ENCODE measurements at regions not wholly inside any gene's neighbourhood (a gene's known extent, or its start where the extent isn't known, plus 50 kb on each side); places are given as distances from the start of the nearest gene placed in this dataset.

DNA sequence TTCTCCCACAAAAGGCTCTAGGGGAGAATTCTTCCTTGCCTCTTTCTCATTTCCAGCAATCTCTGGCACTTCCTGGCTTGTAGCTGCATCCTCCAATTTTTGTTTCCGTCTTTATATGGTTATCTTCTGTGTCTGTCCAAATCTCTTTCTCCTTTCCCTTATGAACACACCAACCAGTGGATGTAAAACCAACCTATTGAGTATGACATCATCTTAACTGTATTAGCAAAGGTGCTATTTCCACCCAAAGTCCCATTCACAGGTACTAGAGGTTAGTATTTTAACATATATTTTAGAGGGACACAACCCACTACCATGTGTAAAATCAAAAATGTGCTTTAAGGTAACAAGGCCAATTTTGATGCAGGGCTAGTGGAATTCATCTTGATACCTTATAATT is 129.0 kb downstream of the RAP2A start:
- no peak for DNase-seq (ENCODE audit: low spot score)

DNA sequence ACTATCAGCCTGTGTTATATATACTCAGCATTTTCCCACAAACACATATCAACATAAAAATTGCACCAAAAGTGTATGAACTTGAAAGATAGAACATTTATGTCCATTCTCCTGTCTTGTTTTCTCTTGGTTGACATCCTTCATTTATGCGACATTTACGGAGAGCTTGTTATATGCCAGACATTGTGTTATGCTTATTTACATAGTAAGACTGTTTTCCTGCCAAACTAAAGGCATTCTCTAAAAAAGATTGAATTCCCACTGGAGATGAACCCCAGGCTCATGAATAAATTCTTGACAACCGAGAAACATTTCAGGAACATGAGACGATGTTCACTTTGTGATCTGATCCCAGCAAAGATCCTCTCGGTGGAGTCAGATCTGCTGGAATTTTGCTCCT is 131.0 kb downstream of the RAP2A start:
- no peak for DNase-seq (ENCODE audit: low spot score)

DNA sequence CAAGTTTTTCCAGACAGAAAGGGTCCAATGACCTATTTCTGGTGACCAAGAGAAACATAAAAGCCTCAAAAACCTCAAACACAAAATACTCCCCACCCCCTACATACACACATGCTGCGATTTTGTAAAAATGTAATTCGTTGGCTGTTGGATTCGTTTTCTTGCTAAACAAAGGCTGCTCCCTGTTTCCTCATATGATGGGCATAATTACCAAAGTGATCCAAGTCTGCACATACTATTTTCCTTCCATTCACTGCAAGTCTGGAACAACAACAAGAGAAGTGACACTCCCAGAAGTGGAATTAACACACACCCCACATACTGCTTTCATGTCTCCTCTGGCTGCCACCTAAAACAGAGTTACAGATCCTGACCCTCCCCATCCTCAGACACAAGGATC is 131.9 kb downstream of the RAP2A start:
- DNase-seq (ENCODE audit: low spot score): no peak

DNA sequence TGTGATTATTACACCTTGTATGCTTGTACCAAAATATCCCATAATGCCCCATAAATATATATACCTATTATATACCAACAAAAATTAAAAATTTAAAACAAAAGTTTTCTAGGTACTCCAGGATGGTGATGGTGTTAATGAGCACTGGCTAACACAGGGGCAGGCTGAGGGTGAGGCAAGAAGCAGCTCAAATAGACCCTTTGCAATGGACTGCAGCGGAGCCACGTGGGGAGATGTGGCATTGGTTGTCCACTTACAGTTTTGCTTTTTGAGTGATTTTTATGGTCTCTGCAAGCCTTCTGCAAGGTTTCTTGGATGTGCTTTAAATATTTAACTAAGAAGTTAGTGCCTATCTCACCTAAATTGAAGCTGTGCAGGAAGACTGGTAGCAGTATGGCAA is 132.9 kb downstream of the RAP2A start:
- DNase-seq (ENCODE audit: low spot score): no peak

DNA sequence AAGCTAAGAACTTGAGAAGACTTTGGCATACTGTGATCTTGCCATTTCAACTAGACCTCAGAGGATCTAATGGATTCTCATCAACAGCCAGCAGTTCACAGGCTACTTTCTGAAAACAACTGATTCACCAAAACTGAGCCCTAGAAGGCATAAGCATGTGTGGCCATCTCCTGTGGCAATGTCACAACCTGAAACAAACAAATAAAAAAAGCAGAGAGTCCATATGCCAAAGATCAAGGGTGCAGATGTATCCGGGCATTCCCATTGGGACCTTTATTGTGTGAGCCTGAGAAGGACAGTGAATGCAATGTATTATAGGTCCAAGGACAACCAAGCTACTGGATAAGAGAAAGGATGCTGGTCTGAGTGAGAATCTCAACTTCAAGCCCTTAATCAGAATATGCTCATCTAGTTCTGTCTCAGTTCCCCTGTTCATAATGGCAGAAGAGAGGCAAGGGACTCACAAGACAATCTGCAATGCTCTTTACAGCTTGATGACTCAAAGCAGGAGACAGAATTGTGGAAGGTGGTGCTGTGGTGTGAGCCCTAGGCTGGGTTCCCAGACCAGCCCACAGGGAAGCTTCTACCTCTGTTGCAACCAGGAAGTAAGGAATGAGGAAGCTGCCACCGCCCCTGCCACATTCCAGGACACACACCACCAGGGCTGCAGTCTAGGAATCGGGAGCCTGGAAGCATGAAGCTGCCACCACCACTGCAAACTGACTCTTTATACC is 133.7 kb downstream of the RAP2A start:
- no peak for DNase-seq (ENCODE audit: low spot score)

DNA sequence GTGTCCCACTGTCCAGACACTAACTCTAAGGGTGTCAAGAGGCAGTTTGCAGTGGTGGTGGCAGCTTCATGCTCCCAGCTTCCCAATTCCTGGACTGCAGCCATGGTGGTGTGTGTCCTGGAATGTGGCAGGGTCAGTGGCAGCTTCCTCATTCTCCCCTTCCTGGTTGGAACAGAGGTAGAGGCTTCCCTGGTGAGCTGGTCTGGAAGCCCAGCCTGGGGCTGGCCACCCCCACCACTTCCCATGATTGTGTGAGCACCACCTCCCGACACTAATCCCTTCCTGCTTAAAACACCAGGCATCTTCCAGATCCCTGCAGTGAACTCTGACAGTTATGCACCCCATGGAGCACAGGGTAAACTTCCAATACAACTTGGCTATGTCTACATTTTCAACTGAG is 134.9 kb downstream of the RAP2A start:
- DNase-seq (ENCODE audit: low spot score): peak; percentile 26

DNA sequence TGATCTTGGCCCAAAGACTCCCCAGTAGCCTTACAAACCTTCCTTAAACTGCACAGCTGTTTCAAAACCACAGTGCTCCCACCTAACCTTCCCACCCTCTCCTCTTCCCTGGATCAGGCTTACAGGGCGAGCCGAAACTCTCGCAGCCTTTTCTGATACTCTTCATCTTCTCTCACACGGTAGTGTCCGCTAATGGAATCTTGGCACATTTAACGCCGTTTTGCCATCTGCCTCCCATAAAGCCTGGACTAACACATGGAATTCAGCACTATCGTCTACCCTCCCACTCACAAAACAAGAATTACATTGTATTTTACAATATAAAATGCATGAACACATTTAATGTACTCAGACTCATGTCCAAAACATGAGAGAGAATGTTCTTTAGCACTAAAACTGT is 135.9 kb downstream of the RAP2A start:
- DNase-seq (ENCODE audit: low spot score): no peak

DNA sequence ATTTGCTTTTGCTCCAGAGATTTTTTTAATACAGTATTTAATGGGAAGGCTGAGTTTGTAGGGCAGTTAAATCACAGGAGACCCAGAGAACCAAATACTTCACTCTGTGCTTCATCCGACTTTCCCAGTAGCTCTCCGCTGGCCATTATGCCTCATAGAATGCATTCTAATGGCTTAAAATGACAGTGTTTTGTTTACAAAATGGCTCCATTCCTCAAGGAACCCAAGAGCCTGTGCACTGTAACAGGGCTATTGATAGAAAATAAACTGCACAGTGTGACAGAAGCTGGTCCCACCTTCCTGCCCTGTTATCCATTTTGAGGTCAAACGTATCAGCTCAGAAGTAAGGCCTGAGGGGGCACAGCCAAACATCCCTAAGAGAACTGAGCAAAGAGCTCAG is 136.5 kb downstream of the RAP2A start:
- no peak for DNase-seq (ENCODE audit: low spot score)

DNA sequence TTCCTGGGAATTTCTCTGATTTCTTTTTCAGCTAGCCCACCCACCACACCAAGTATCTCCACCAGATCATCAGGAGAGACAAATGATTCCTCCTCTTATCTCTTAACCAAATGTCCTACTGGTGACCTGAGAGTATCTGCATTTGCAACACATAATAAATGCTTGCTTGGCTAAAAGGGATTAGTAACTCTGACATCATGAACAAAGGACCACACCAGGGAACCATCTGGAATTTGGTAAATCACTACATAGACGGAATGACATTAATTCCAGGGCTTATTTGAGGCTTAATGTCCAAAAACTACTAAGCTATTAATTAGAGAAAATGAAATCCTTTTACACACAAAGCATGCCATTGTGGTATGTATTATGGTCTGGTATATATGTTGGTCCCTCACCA is 139.0 kb downstream of the RAP2A start:
- DNase-seq (ENCODE audit: low spot score): peak; percentile 39

DNA sequence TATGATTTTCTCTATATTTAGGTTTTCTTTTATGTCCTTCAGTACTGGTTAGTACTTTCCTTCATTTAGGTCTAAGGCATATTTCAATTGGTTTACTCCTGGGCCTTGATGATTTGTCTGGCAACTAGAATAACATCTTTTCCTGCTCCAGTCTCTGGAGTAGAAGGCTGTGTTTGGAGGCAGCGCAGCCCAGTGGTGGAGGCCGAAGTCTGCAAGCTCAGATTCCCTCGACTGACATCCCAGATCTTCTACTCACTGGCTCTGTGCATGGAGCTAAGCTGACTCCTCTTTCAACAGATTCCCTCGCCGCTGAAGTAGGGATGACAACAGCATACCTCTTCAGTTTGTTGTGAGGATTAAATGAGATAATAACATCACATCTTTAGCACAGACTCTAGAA is 141.0 kb downstream of the RAP2A start:
- peak; percentile 60 for DNase-seq (ENCODE audit: low spot score)

DNA sequence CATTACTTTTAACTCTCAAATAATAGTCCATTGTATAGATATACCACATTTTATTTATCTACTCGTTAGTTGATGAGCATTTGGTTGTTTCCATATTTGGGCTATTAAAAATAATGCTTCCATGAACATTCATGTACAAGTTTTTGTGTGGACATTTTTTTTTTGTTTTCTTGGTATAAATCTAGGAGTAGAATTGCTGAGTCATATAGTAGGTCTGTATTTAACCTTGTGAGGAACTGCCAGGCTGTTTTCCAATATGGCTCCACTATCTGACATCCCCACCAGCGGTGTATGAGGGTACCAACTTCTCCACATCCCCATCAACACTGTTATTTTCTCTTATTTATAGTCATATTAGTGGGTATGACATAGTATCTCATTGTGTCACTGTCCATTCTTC is 143.1 kb downstream of the RAP2A start:
- no peak for DNase-seq (ENCODE audit: low spot score)

DNA sequence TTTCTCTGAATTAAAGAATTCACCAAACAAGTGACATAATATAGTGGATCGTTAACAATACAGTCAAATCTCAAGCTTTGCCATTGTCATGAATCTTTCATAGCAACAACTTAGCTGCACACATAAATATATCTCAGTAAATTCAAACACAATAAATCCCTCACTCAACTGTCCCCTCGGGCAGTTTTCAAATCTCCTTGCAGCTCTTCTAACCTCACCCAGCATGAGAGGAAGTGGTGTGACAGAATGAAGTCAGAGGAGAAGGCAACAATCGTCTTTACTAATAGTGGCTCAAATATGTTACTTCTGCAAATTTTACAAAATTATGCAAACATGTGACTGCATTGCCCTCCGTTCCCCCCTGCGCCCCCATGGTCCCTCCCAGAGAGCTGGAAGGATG is 148.2 kb downstream of the RAP2A start:
- no peak for DNase-seq (ENCODE audit: low spot score)

DNA sequence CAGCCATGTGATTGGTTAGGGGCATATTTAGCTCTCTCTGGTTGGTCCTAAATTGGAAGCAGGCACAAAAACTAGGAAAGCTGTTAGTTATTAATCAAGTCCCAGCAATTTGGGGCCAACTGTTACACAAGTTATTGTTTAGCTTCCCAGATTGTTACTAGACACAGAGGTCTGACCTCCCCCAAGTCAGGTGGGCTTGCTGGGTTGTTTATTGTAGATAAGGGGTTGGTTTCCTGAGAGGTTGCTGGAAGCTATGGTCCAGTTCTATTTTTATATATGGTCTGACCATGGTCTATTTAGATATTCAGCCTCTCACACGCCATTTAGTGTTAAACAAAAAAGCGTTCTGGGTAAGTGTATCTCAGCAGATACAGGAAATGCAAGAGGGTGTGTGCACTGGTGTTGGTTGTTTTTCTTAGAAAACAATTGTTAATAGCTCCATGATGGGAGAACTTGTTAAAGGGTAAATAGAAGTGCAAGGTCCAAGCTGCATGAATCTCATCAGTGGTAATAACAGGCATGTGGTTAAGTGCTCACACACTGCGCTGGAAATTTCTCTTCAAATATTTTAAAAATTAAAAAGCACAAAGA is 150.0 kb downstream of the RAP2A start:
- DNase-seq (ENCODE audit: low spot score): no peak

DNA sequence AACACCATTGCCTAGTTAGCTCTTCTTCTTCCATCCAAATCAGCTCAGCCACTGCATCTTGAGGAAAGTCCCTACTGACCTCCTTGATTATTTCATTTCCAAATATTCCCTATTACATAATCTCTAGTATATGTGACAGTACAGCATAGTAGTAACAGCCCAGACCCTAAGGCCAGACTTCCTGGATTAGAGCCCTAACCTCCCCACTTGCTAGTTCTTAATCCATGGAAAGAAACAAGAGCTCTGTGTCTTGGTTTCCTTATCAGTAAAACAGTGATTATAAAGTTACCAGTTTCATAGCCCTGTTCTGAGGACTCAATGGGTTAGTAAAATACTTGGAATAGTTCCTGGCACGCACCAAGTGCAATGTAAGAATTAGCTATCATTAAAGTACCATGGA is 153.0 kb downstream of the RAP2A start:
- no peak for DNase-seq (ENCODE audit: low spot score)

DNA sequence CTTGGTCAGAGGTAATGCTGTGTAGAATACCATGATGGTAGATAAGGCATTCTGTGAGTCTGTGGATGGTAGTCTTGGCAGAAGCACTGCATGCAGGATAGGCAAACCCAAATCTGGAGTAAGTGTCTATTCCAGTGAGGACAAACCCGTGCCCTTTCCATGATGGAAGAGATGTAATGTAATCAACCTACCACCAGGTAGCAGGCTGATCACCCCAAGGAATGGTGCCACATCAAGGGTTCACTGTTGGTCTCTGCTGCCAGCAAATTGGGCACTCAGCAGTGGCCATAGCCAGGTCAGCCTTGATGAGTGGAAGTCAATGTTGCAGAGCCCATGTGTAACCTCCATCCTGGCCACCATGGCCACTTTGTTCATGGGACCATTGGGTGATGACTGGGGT is 155.0 kb downstream of the RAP2A start:
- no peak for DNase-seq (ENCODE audit: low spot score)

DNA sequence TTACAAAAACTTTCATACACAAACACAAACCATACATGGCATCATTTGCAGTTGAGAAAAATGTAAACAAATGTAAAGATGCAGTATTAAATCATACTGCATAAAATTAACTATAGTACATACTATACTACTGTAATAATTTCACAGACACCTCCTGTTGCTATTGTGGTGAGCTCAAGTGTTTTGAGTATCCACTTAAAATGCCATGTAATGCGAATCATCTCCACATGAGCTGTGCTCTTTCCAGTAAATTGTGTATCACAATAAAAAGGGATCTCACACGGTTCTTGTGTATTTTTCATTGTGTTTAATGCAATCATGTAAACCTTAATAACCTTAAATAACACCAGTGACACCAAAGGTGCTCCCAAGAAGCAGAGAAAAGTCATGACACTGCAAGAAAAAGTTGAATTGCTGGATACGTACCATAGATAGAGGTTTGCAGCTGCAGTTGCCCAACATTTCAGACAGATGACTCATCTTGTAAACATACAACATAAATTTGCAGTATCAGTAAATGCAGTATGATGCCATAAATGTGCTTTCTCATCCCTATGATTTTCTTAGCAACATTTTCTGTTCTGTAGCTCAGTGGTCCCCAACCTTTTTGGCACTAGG is 166.6 kb downstream of the RAP2A start:
- no peak for DNase-seq (ENCODE audit: low spot score)

DNA sequence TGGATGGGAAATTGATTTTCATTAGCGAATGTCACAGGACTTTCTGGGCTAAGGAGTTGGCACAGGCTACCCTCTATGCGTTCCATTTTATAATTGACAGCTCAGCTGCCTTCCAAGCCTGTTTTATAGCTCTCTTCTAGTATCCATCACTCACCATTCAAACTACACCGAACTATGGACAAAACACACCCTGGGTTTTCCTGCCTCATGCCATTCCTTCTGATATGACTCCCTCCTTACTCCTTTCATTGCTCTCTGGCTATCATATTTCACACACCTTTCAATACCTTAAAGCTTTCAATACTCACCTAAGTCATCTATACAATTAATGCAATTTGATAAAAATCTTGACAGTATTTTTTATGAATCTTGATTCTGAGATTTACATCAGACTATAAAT is 181.3 kb downstream of the RAP2A start:
- no peak for DNase-seq (ENCODE audit: low spot score)

DNA sequence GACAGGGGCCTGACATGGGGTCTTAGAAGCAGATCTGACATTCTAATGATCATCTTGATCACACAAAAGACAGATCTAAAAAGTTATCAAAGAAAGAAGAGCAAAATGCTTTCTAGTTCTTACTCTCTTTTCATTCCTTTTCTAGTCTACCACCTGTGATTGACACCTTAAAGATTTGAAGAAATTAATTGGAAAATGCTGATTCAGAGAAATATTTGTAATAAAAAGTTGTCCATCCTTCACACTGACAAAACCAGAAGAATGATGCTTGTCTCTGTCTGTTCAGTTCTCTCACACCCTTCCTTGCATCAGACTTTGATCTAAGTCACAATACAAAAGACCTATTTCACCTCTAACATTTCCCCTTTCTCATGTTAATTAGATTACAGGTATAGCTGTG is 182.4 kb downstream of the RAP2A start:
- no peak for DNase-seq (ENCODE audit: low spot score)

DNA sequence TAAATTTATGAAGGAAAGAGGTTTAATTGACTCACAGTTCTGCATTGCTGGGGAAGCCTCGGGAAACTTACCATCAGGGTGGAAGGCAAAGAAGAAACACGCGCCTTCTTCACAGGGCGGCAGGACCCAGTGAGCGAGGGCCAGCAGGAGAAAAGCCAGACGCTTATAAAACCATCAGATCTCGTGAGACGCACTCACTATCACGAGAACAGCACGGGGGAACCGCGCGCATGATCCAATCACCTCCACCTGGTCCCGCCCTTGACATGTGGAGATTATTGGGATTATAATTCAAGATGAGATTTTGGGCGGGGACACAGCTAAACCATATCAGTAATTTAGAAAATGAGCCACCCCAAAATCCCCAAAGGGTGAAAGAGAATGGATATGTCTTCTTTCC is 187.1 kb downstream of the RAP2A start:
- DNase-seq (ENCODE audit: low spot score): no peak

DNA sequence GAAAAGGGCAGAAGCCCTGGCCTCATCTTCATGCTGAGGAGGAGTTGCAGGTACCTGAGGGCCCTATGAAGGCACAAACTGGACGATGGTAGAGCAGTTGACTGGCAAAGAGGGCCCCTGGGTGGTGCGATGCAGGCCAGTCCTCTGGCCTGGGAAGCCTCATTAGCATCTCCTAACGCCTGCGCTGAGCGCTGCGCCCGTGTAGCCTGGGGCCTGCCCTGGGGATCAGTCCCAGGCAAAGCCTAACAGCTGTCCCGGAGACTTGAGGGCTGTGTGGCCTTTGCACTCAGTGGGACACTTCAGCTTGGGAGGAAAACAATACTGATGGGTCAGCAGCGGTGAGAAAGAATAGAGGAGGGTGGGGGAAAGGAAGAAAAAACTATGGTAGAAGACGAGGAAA is 187.7 kb downstream of the RAP2A start:
- DNase-seq (ENCODE audit: low spot score): no peak

DNA sequence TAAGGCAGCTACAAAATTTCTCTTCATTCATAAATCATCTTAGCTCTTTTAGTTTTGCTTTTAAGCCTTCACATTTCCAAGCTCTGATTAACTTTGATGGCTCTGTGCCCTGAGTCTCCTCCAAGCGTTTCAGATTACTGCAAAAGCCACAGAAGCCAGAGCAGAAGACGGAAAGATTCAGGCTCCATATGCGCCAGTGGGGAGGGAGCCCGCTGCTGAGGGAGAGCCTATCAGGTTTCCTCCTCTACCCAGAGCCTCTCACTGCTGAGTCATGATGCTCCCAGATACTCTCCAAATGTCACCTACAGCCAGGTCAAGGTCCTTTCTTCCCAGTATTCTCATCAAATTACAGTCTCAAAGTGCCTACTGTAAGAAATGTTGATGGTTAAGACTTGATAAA is 193.6 kb downstream of the RAP2A start:
- peak; percentile 63 for DNase-seq (ENCODE audit: low spot score)

DNA sequence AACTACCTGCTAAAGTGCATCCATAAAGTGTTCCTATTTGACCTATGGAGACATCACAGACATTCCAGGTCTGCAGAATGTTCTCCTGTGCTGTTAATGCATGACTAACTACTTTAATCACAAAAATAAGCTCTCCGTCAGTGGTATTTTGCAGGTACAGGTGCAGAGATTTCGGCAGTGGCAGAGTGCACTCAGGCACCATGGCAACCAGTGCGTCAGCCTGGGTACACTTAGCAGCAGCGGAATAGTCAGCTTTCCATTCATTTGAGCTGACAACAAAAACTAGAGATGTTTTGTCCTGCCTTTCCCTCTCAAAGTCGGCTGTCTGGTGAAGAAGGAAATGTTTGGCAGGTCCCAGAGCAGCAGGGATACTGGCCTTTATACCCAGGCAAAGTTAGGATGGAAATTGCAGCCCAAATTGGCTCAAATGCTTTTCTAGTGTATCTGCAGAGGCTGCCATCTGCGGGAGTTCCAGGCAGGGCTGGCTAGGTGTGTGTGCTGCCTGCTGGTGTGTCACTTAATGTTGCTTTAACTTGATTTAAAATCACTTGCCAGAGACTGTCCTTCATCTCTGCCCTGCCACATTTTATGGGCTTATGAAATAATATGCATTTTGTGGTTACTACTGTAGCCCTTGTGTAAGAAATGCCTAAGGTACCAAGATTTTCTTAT is 195.8 kb downstream of the RAP2A start:
- DNase-seq (ENCODE audit: low spot score): no peak

DNA sequence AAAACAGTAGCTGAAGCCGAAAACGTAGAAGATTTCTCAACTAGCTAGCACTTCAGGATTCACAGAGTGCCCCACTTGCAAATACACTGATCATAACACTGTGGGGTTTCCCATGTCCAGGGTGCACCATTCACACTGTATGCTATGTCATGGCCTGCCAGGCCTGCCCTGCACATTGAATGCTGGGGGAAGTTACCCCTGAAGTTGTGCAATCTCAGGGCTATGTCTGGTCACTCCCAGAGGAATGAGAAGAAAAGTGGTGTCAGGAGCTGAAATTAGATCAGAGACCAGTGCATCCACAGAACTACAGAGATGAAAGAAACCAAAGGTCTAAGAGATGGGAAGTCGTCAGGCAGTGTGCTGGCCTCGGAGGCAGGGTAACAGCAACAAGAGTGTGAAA is 196.8 kb downstream of the RAP2A start:
- DNase-seq (ENCODE audit: low spot score): no peak

Measured in D341Med (cell line).